Left ventricle myocardium inferior (tissue), 1 donor: ENCODE measurements at regions not wholly inside any gene's neighbourhood (a gene's known extent, or its start where the extent isn't known, plus 50 kb on each side); places are given as distances from the start of the nearest gene placed in this dataset.

Source experiments
- DNase-seq: peaks from one replicate; pipeline ENCODE4 v3.0.0-alpha.2; 2020
- H3K27ac ChIP-seq: fragments of 200-600 bp; replicated peaks from 2 replicates; pipeline ENCODE4 v1.8.0; 2021
- H3K27me3 ChIP-seq: fragments of 200-600 bp; 2 replicates; pipeline ENCODE4 v1.8.0; 2021; ENCODE audit warnings: low read depth
- H3K36me3 ChIP-seq: fragments of 200-600 bp; 2 replicates; pipeline ENCODE4 v1.8.0; 2021
- H3K4me1 ChIP-seq: fragments of 200-600 bp; 2 replicates; pipeline ENCODE4 v1.8.0; 2021
- H3K4me3 ChIP-seq: fragments of 200-600 bp; 2 replicates; pipeline ENCODE4 v1.8.0; 2021; ENCODE audit warnings: mild to moderate bottlenecking, moderate library complexity
- H3K9me3 ChIP-seq: fragments of 200-600 bp; replicated peaks from 2 replicates; pipeline ENCODE4 v1.8.0; 2021
- intact Hi-C: fragments of 100-400 bp; cut with micrococcal nuclease; formaldehyde crosslinking; loops from one replicate; pipeline ENCODE4 v1.11.0; 2022
- TF ChIP-seq, protein P1 (sequence below): fragments of 200-600 bp; IDR thresholded peaks from 2 replicates; pipeline ENCODE4 v1.8.0; 2021; ENCODE audit warnings: antibody characterized with exemption, mild to moderate bottlenecking, borderline replicate concordance
- donor health status: DM: no; HTN: yes; CAD: no; lungs with severe emphysema.

DNA sequence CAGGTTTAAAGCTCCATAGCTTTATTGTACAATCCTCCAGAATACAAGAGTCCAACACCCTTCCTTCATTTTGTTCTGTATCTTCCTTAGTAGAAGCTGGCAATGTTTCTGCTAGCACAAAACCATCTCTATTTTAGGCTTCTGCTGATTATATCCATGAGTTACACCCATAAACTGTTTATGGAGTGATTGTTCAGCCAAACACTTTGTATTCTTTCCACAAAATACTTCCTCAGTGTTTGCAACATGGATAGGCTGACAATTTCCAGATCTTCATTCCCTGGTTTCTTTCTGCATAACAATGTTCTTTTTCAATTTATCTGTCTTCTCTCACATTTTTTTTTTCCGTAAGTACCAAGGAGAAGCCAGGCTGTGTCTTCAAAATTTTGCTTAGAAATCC, 839.9 kb upstream of the CDH8 start:
- Histone ChIP-seq H3K36me3 (no peaks in the 10 kb centered on the region), H3K9me3 (no peaks in the 10 kb centered on the region), H3K27me3 (no peaks in the 10 kb centered on the region), H3K4me1 (peaks cover 7% of the 10 kb centered on the region), H3K4me3 (no peak overlapping the region), H3K27ac (no peak overlapping the region)
- DNase-seq, result no peak
- TF ChIP-seq, protein P1, sequence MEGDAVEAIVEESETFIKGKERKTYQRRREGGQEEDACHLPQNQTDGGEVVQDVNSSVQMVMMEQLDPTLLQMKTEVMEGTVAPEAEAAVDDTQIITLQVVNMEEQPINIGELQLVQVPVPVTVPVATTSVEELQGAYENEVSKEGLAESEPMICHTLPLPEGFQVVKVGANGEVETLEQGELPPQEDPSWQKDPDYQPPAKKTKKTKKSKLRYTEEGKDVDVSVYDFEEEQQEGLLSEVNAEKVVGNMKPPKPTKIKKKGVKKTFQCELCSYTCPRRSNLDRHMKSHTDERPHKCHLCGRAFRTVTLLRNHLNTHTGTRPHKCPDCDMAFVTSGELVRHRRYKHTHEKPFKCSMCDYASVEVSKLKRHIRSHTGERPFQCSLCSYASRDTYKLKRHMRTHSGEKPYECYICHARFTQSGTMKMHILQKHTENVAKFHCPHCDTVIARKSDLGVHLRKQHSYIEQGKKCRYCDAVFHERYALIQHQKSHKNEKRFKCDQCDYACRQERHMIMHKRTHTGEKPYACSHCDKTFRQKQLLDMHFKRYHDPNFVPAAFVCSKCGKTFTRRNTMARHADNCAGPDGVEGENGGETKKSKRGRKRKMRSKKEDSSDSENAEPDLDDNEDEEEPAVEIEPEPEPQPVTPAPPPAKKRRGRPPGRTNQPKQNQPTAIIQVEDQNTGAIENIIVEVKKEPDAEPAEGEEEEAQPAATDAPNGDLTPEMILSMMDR, result no peak
- intact Hi-C loops, result no loop called here

DNA sequence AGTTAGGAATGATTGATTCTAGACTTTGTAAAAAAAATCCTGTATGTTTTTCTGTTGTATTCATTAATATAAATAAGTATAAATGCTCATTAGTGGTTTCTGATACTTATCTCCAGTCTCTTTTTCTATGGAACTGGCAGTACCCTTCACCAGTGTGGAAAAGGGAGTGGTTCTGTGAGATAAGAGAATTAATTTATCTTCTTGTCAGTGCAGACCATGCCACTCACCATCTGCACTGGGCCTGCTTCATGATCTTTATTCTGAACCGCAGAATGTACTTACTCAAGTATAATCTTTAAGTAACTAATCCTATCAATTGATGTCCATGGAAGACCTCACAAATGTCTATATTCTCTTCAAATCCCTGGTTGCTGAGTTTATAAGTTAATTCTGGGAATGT, 836.1 kb upstream of the CDH8 start:
- no peak overlapping the region for H3K4me3 ChIP-seq
- DNase-seq, result no peak
- TF ChIP-seq, protein P1, result no peak
- no peaks in the 10 kb centered on the region for H3K9me3 ChIP-seq
- H3K4me1 ChIP-seq, result peaks cover 7% of the 10 kb centered on the region
- H3K36me3 ChIP-seq, result no peaks in the 10 kb centered on the region
- H3K27me3 ChIP-seq, result no peaks in the 10 kb centered on the region
- H3K27ac ChIP-seq, result no peak overlapping the region
- intact Hi-C loops, result no loop called here

DNA sequence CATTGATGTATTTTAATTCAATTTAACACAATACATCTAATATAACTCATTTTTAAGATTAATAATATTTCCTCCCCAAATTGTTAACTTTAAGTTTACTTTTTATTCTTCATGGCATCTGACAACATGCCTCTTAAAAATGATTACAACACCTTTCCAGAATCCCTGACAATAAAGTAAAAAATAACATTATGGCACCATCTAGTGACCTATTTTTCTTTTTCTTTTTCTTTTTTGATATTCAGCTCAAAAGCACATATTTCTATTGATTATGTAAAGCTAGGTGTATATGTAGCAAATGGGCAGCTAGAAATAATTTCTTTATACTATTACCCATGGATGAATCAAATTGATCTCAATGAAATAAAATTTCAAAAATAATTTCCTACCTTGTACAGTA, 834.3 kb upstream of the CDH8 start:
- Histone ChIP-seq H3K27me3 (no peaks in the 10 kb centered on the region), H3K36me3 (no peaks in the 10 kb centered on the region), H3K4me3 (no peak overlapping the region), H3K27ac (no peak overlapping the region), H3K4me1 (no peaks in the 10 kb centered on the region), H3K9me3 (no peaks in the 10 kb centered on the region)
- intact Hi-C loops, result no loop called here
- TF ChIP-seq, protein P1, result no peak
- DNase-seq, result no peak

DNA sequence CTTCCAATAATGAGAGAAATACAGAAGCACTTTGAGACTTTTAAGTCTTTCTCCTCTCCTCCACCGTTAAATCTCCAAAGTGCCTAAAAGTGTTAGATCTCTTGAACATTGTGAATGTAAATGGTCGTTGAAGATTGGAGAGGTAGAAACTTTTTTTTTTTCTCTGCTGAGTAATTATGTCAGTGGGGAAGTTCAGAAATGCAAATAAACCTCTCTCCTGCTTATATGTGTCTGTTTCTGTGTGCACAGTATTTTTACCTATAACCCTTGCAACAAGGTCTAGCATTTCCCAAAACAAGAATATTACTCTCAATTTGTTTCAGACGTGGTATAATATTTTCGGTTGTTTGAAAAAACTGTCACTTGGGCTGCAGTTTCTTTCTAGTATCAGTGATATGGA, 833.6 kb upstream of the CDH8 start:
- H3K4me3 ChIP-seq, result no peak overlapping the region
- H3K36me3 ChIP-seq, result no peaks in the 10 kb centered on the region
- no peak overlapping the region for H3K27ac ChIP-seq
- no peak for DNase-seq
- TF ChIP-seq, protein P1, result no peak
- no peaks in the 10 kb centered on the region for H3K9me3 ChIP-seq
- no peaks in the 10 kb centered on the region for H3K27me3 ChIP-seq
- intact Hi-C loops, result no loop called here
- no peaks in the 10 kb centered on the region for H3K4me1 ChIP-seq

DNA sequence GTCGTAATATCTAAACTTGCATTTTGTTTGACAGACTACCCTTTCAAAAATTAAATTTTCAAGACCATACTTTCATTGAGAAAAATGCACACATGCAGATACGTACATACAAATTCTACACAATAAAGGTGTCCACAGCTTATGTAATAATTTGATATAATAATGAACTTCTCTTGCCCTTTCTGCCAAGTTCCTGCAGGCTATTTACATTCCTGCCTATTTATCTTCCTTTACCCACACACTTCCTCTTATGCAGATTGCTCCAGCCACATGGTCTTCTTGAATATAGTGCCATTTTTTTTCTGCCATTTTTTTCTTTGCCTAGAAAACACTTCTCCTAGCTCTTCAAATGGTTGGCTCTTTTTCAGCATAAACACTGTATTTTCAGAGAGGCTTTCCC, 826.9 kb upstream of the CDH8 start:
- no peaks in the 10 kb centered on the region for H3K9me3 ChIP-seq
- no peaks in the 10 kb centered on the region for H3K36me3 ChIP-seq
- H3K4me3 ChIP-seq, result no peak overlapping the region
- TF ChIP-seq, protein P1, result no peak
- H3K27me3 ChIP-seq, result no peaks in the 10 kb centered on the region
- H3K4me1 ChIP-seq, result no peaks in the 10 kb centered on the region
- intact Hi-C loops, result no loop called here
- no peak for DNase-seq
- no peak overlapping the region for H3K27ac ChIP-seq

DNA sequence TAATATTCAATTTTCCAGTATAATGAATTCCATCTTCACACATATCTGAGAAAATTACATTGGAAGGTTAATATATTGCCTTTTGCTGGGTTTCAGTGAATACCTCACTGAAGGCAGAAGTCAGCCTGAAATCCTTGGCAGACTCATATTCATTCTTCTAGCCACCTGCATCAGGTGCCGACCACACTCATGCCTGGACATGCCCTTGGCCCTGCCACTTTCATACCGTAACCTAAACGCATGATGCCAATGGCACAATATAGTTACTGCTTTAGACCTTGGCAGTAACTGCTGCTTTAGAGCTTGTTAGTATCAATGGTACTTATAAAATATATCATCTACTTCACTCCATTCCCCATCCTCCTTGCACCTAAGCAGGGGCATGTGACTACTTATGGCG, 817.6 kb upstream of the CDH8 start:
- intact Hi-C loops, result no loop called here
- Histone ChIP-seq H3K4me1 (no peaks in the 10 kb centered on the region), H3K4me3 (no peak overlapping the region), H3K27ac (no peak overlapping the region), H3K36me3 (no peaks in the 10 kb centered on the region), H3K9me3 (no peaks in the 10 kb centered on the region), H3K27me3 (no peaks in the 10 kb centered on the region)
- TF ChIP-seq, protein P1, result no peak
- DNase-seq, result no peak
